Kidney tubule cell (primary cell): ENCODE measurements at regions not wholly inside any gene's neighbourhood (a gene's known extent, or its start where the extent isn't known, plus 50 kb on each side); places are given as distances from the start of the nearest gene placed in this dataset.

Source experiments
- DNase-seq: peaks from one replicate; pipeline ENCODE4 v3.0.0-alpha.2; 2018; ENCODE audit warnings: low spot score

DNA sequence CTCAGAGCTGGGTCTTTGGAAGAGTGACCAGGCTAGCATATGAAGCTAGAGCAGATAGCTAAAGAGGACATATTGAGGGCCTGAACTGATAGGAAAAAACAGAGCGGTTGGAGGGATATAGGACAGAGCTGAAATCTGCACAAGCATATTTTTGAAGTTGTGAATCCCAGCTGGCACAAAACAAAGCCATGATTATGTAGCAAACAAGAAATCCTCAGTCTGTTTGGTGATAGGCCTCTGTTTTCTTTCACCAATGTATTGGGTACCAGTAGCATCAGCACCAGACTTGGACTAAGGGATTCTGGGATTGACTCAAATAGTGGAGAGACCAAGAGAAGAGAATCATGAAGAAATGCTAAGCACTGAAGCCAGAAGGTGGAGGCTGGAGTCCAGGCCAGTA is 151.0 kb downstream of the FAM43A start:
- DNase-seq: no peak

DNA sequence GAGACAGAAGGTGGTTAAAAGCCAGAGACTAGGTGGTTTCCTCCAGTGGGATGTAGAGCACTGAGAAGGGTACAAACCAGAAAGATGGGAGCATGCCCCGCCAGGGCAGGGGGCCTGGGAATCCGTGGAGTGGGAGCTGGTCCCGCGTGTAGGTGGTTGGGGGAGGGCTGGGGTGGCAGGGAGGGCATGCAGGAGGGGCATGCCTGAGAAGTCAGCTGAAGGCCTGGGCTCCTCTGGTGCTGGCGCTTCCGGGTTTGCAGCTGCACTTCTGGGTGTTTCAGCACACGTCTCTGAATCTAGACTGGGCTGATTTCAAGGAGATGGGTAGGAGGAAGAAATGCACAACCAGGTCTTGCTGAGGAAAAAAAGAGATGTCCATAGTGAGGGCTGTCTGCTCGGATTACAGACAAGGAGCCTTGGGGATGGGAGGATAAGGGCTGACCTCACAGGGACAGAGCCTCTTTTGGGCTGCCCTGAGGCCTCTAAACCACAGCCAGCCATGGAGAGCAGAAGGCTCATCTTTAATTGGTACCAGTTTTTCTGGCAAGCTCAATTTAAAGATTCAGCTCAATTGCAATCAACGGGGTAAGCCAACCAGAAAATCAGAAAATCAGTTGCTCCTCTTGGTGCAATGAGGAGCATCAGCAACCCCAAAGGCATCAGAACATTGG is 151.9 kb downstream of the FAM43A start:
- DNase-seq: no peak

GRCh38 chr3:194838236-194838635 is 152.6 kb downstream of the FAM43A start:
- DNase-seq: no peak

DNA sequence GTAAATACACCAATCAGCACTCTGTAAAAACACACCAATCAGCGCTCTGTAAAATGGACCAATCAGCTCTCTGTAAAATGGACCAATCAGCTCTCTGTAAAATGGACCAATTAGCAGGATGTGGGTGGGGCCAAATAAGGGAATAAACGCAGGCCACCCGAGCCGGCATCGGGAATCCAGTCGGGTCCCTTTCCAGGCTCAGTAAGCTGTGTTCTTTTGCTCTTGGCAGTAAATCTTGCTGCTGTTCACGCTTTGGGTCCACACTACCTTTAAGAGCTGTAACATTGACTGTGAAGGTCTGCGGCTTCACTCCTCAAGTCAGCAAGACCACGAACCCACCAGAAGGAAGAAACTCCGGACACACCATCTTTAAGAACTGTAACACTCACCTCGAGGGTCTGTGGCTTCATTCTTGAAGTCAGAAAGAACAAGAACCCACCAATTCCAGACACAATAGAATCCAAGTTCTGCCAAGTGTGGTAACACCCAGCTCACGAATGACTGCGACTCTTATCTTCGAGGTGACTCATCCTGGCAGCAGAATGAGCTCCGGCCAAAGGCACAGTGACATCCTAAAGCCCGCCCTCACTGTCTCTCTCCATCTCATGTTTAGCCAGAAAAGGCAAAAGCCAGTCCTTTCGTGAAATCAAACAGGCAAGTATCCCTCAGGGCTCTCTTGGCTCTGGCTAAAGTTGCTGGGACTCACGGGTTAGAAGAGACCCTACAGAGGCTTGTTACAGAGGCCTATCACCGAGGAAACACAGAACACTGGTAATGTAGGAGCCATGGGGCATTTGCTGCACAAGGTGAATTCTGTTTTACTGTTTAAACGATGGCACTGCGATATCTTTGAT is 155.2 kb downstream of the FAM43A start:
- no peak for DNase-seq

GRCh38 chr3:194841515-194841841 is 155.8 kb downstream of the FAM43A start:
- no peak for DNase-seq

- DNase-seq: no peak
Measured at GRCh38 chr3:194843556-194843955, 157.9 kb downstream of the FAM43A start.

DNA sequence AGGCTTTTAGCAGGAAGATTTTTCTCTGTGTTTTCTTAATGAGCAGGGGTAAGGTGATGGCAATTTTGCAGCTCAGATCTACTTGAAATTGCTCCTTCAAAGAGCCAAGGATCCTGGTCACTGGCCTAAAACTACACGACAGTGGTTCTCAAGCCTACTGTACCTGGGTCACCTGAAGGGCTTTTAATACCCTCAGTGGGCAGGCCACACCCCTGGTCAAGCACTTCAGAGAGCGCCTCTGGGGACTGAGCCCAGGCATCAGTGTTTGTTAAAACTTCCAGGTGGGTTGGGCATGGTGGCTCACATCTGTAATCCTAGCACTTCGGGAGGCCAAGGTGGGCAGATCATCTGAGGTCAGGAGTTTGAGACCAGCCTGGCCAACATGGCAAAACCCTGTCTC is 158.4 kb downstream of the FAM43A start:
- no peak for DNase-seq

DNA sequence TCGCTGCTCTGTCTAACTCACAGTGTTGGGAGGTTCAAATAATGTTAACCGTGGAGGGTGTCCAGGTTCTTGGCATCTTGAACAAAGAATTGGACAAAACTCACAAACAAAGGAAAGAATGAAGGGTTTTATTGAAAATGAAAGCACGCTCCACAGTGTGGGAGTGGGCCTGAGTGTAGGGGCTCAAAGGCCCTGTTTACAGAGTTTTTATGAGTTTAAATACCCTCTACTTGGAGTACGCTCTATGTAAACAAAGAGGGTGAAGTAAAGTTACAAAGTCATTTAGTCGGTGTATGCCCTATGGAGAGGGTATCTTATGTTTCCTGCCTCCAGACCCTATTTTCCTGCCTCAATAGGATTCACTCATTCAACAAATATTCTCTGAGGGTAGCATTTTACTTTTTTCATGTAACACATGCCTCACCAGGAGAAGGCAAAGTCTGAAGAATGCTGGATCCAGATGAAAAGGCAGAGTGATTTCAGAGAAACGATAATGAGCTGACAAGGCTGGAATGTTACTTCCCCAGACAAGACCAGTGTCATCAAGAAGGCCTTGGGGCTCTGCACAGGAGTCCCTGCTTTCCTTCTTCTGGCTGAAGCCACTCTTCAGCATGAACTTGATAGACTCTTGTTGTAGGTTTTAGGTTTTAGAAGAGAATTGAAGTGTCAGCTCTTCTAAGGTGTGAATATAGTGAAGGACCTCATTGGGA is 163.6 kb downstream of the FAM43A start:
- no peak for DNase-seq

DNA sequence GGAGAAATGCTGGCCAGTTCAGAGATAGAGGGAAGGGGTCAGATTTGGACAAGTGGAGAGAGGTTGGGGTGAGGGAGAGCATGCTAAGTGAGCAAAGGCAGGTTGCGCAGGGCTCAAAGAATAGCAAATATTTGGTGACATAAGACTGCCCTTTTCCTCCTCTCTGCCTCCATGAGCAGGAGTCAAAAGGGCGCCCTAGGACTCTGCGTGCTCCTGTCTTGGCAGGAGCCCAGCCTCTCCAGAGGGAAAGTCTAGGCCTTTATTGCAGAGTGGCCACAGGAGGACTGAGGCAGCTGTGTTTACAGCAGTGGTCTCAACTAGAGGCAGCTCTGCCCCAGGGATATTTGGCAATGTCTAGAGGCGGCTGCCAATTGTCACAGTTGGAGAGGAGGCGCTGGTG is 165.6 kb downstream of the FAM43A start:
- DNase-seq: no peak

DNA sequence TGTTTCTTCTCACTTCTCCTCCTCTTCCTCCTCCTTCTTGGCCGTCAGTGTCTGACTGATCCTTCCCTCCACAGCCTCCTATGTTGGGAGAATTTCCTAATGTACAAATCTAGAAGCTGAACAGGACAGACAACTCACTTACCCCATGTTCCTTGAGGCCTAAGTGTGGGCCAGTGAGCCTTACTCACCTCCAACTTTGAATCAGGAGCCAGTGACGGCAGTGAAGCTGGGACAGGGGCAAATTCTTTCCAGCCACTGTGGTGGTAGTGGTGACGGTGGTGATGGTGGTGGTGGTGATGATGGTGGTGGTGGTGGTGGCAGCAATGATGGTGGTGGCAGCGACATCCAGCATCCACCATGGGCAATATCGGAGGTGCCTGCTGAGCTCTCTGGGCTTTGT is 166.3 kb downstream of the FAM43A start:
- DNase-seq: no peak

- no peak for DNase-seq
Measured at GRCh38 chr3:194852345-194852744, 166.7 kb downstream of the FAM43A start.

- no peak for DNase-seq
Measured at GRCh38 chr3:194852831-194853508, 167.3 kb downstream of the FAM43A start.

GRCh38 chr3:194854206-194854605 is 168.5 kb downstream of the FAM43A start:
- DNase-seq: no peak

- DNase-seq: no peak
Measured at GRCh38 chr3:194854659-194855390, 169.1 kb downstream of the FAM43A start.

DNA sequence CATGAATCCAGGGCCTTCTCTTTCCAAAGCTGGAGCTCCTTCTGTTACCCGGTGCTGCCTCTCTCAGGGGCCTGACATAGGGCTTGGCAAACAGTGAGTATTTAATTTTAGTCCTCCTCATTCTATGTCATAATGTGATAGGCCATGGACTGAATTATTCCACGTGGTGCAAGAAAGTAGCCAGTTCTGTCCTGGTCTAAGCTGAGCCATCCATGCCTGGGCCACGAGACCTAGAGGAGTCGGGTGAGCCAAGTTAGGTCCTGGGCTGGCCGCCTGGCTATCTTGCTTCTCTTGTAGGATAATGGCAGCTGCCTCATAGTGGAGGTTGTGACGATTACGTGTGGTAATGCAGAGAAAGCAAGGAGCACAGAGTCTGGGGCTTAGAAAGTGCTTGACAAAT is 170.6 kb downstream of the FAM43A start:
- no peak for DNase-seq

DNA sequence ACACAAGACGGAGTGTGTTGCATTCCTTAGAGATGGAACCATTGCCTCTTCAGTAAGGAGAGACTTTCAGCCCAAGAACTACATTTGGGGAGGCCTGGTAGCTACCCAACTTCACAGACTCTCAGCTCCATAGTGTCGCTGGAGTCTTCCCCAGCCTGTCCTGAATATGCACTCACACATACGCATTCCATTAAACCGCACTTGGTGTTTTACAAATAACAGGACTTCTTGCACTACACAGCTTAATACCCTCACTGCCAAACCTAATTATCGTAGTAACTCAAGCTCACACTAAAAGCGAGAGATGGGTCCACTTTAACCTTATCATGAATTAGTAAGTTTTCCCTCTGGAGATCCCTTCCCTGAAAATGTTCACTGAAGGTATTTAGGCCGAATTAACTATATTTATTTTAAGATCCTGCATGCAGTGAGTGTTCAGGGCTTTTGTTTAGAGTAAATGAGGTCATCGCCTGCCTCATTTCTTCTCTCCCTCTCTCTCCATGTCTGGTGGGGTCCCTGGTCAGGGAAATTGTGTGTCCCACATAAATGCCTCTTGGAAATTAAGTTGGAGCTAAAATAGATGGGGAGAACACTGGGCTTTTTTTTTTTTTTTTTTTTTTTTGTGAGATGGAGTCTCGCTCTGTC is 171.9 kb downstream of the FAM43A start:
- no peak for DNase-seq

DNA sequence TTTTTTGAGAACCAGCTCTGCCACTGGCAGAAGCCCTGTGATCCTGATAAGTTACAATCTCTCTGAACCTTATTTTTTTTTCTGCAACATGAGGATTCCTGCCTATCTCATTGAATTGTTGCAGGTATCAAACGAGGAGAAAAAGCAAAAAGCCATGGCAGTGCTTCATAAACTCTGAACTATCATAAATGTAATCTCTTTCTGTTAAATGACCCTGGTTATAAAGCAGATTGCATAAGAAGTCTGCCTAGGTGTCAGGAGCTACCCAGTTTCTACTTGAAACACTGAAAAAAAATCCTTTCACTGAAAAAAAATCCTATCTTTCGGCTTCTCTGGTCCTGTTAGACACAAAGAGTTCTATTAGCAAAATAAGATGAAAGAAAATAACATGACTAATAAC is 172.7 kb downstream of the FAM43A start:
- no peak for DNase-seq

DNA sequence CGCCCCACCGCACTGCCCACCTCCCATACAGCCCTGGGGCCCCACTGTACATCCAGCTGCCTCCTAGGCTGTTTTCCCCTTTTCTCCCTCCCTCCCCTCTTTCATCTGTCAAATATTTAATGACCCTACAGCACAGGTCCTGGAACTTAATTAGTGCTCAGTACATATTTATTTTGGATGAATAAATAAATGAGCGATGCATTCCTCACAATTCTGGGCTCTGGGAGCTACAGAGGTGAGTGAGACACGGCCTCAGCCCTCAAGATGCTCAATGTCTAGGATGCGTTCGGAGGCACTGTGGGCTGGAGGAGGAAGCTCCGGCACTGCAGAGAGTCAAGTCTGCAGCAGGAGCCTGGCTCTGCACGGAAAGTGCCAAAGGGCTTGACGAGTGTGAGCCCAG is 175.0 kb downstream of the FAM43A start:
- DNase-seq: no peak

- no peak for DNase-seq
Measured at GRCh38 chr3:194861375-194861774, 175.7 kb downstream of the FAM43A start.

DNA sequence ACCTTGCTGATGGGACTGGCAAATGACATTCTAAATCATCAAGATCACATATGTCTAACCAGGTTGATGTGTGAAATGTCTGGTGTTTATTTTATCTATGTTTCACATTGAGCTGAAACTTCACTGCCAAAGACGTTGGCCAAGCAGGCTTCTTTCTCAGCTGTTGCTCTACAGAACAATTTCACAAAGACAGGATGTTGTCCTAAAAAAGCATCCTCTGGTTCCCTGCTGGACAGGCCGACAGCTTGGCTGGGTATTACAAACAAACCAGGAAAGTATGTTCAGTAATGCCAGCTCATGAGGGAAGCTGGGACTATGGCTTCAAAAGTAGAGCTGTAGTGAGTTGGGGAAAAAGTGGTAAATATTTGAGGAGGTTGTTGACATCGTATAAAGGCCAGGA is 179.4 kb downstream of the FAM43A start:
- no peak for DNase-seq

DNA sequence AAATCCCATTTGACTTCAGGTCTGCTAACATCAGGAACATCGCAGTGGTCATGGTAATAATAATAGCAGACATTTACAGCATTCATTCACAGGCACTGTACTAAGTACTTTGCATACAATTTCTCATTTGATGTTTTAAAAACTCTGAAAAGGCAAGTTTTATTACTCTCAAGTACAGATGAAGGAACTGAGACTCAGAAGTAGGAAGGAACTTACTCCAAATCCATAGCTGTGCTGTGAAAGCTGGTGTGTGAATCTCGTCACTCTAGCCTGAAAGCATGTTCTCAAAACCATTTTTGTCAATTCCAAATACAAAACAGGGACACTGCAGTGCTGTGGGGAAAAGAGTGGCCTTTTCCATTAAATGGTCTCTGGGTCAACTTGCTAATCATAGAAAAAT is 179.9 kb downstream of the FAM43A start:
- DNase-seq: no peak
